Activated T-helper 2 cell treated with anti-CD3 and anti-CD28 coated beads, Interferon-gamma antibody, Interleukin-2, Interleukin-4, amounts not matched to agents 10 μg/mL and 5 μg/mL and 100 μg/mL, durations not matched to agents 14 hours and 24 hours and 36 hours (primary cell): ENCODE measurements at regions not wholly inside any gene's neighbourhood (a gene's known extent, or its start where the extent isn't known, plus 50 kb on each side); places are given as distances from the start of the nearest gene placed in this dataset.
"Not testable (repeated sequence)": the region's sequence is repeated elsewhere in the genome, so short reads cannot be mapped to it uniquely, and the experiment has no call there.

Experiments
- DNase-seq: peaks from one replicate; pipeline ENCODE4 v3.0.0; 2021; ENCODE audit warnings: low spot score
- H3K27ac Mint-ChIP-seq: one replicate; pipeline ENCODE4 v1.8.0; 2021; ENCODE audit warnings: mixed read lengths
- H3K27me3 Mint-ChIP-seq: one replicate; pipeline ENCODE4 v1.8.0; 2021; ENCODE audit warnings: low read depth, mixed read lengths
- H3K36me3 Mint-ChIP-seq: one replicate; pipeline ENCODE4 v1.8.0; 2021; ENCODE audit warnings: low read depth, mixed read lengths
- H3K4me1 Mint-ChIP-seq: one replicate; pipeline ENCODE4 v1.8.0; 2021; ENCODE audit warnings: low read depth, mixed read lengths
- H3K4me3 Mint-ChIP-seq: one replicate; pipeline ENCODE4 v1.8.0; 2021; ENCODE audit warnings: low read depth, mild to moderate bottlenecking, moderate library complexity, mixed read lengths
- H3K9me3 Mint-ChIP-seq: one replicate; pipeline ENCODE4 v1.8.0; 2021; ENCODE audit warnings: mixed read lengths
- intact Hi-C: fragments of 100-400 bp; cut with micrococcal nuclease; formaldehyde crosslinking; loops from one replicate; pipeline ENCODE4 v1.15.1; 2023

DNA sequence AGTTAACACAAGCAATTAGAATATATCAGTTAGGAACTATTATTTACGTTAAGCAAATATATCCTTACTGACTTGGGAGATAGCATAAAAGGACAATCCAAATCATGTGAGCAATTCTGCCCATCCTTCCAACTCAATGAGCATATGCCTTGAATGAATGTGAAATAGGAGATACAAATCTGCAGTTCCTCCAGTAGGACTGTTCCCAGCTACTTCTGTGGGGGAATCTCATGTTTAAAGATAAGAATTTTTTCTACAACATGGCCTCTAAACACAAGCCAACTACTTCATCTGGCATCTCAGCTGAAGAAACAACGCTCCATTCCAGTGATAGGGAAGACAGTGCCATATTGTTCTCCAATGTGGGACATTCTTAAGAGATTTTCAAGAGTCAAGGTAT lies 110.7 kb upstream of the NIPBL start:
- no peak overlapping the region for H3K27ac Mint-ChIP-seq
- no peaks in the 10 kb centered on the region for H3K9me3 Mint-ChIP-seq
- DNase-seq, result no peak
- H3K4me3 Mint-ChIP-seq, result no peak overlapping the region
- intact Hi-C loops, result no loop called here
- H3K36me3 Mint-ChIP-seq, result no peaks in the 10 kb centered on the region
- H3K27me3 Mint-ChIP-seq, result peaks cover 14% of the 10 kb centered on the region
- H3K4me1 Mint-ChIP-seq, result no peaks in the 10 kb centered on the region

DNA sequence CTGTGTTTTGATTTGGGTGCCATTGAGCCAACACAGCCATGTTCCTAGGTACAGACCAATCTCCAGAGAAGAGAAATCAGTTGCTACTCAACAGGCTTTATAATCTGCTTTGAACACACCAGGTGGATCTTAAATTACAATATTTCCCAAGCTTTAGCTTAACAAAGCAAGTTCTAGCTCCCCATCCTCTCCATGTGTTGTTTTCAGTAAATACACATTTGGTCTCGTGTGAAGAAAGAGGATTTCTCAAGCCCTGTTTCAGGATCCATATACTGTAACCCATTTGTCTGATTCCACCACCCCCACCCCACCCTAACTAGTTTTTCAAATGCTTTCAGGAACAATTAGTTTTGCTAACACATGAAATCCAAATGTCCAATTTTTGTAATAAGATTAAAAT lies 109.6 kb upstream of the NIPBL start:
- H3K4me3 Mint-ChIP-seq, result no peak overlapping the region
- peaks cover 16% of the 10 kb centered on the region for H3K27me3 Mint-ChIP-seq
- H3K4me1 Mint-ChIP-seq, result no peaks in the 10 kb centered on the region
- no peaks in the 10 kb centered on the region for H3K9me3 Mint-ChIP-seq
- intact Hi-C loops, result no loop called here
- DNase-seq, result no peak
- no peak overlapping the region for H3K27ac Mint-ChIP-seq
- H3K36me3 Mint-ChIP-seq, result no peaks in the 10 kb centered on the region

DNA sequence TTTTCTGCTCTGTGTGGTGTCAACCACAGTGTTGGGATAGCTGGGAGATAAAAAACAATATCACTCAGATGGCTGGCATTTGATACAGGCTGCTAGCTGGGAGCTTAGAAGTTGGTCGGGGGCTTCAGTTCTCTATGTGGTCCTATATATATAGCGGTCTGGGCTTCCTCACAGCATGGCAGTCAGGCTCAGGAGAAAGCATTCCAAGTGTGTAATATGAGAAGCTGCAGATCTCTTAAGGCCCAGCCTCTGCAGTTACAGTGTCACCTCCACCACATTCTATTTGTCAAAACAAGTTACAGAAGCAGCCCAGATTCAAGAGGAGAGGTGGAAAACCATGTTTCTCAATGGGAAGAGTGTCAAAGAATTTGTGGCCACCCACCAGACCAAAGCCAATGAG lies 108.1 kb upstream of the NIPBL start:
- H3K27me3 Mint-ChIP-seq, result peaks cover 12% of the 10 kb centered on the region

DNA sequence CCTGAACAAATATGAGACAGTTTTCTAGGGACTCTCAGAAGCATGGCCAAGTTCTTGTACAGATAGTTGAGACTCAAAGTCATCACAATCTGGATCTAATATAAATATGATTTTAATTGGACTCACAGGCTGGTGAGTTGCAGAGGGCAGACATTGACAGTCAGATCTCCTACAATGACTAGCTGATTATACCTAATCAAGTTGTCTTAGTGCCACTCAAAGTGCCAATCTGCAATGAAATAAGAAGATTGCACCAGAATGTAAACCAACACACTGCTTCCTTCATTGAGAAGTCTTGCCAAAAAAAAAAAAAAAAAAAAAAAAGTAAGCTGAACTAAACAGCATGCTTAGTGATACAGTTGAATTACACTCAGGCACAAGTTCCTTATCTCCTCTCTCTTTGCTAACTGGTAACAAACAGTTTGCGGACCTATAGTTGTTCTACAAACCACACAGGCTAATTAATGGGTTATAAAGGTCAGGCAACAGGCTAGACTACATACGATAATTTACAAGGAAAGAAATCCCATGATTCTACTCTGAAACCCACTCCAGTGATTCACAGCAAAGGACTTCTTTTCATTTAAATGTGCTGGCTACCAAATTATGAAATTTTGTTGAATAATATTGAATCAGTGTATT lies 107.3 kb upstream of the NIPBL start:
- H3K4me3 Mint-ChIP-seq, result no peak overlapping the region
- no peak for DNase-seq
- intact Hi-C loops, result no loop called here
- no peaks in the 10 kb centered on the region for H3K9me3 Mint-ChIP-seq
- H3K36me3 Mint-ChIP-seq, result no peaks in the 10 kb centered on the region
- no peaks in the 10 kb centered on the region for H3K4me1 Mint-ChIP-seq
- H3K27me3 Mint-ChIP-seq, result peaks cover 12% of the 10 kb centered on the region
- H3K27ac Mint-ChIP-seq, result no peak overlapping the region

More for the DNA sequence above, 108.1 kb upstream of the NIPBL start:
- Mint-ChIP-seq H3K9me3 (no peaks in the 10 kb centered on the region), H3K4me3 (no peak overlapping the region), H3K4me1 (no peaks in the 10 kb centered on the region), H3K36me3 (no peaks in the 10 kb centered on the region), H3K27ac (no peak overlapping the region)
- DNase-seq, result no peak
- intact Hi-C loops, result no loop called here

DNA sequence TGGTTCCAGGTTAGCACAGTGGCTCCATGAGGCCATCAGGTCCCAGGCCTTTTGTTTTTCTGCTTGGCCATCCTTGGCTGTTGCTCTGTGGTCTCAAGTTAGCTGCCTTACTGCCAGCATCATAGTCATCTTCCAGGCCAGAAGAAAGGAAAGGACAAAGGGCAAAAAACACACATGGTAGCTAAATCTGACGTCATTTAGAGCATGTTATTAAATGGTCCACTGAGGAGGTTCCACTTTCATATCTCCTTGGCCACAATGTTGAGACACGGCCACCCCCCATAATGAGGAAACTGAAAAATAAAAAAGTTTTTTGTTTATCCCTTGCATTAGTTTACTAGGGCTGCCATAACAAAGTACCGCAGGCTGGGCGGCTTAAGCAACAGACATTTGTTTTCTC lies 106.4 kb upstream of the NIPBL start:
- H3K27ac Mint-ChIP-seq, result no peak overlapping the region
- H3K4me3 Mint-ChIP-seq, result no peak overlapping the region
- DNase-seq, result no peak
- no peaks in the 10 kb centered on the region for H3K36me3 Mint-ChIP-seq
- no peaks in the 10 kb centered on the region for H3K9me3 Mint-ChIP-seq
- peaks cover 12% of the 10 kb centered on the region for H3K27me3 Mint-ChIP-seq
- intact Hi-C loops, result no loop called here
- H3K4me1 Mint-ChIP-seq, result no peaks in the 10 kb centered on the region

DNA sequence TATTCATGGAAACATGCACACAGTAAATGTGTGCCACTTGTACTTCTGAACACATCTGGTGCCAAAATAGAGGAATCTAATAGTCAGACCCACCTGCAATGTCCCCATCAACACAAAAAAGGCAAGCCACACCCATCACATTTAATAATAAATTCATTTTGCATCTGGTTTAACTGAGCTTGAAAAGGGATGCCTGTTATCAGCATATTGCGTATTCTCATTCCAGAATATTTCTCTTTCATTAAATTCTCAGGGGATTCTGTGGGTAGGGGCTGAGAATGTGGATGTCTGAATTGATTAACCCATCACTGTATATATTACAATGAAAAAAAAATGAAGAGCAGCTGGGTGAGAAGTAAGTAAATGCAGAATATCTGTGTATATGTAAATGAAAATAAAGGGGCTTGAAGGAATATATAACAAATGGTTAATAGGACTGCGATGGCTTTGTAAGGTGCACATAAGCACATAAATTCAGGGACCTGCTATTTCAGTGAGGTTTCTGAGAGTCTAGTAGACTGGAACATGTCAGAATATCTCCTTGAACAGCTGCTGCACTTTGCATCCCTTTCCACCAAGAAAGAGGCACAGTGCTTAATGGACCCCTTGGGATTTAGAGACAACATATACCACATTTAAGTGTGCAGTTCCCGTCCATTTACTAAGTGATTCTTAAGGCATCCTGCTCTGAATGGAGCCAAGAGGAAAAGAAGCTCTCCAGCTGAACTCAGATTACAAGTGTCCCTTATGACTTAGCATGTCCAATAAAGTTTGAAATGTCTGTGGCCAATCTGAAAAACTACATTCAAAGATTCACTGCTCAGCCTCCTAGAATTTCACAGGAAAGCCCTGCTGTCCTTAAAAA lies 104.1 kb upstream of the NIPBL start:
- Mint-ChIP-seq H3K36me3 (no peaks in the 10 kb centered on the region), H3K4me1 (no peaks in the 10 kb centered on the region), H3K9me3 (no peaks in the 10 kb centered on the region), H3K27ac (no peak overlapping the region), H3K4me3 (no peak overlapping the region), H3K27me3 (peaks cover 6% of the 10 kb centered on the region)
- no peak for DNase-seq
- intact Hi-C loops, result no loop called here

DNA sequence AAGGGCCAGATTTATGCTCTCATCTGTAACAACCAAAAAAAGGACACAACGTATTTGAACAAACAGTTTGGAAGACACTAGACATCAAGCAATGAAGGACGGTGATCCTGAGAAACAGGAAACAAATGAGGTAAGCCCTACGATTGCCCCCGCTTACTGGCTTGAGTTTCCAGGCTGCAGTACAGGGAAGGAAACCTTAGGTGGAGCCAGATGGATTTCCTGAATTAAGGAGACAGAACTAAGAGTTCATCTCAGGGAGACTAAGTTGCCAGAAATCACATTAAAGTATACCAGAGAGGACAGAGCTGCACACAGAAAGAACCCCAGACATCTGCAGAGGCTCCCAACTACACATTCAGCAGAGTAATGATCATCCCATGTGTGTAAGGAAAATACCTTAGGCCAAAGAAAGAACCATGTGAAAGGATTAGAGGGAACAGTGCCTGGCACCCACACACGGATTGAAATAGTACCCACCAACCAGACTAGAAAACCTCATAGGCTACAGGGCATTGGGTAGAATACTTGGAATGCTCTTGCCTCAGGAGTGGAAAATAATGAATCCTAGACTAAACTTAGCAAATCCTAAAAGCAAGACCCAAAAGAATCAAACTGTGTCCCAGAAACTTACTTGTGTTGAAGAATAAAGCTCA lies 99.3 kb upstream of the NIPBL start:
- H3K4me3 Mint-ChIP-seq, result no peak overlapping the region
- H3K27ac Mint-ChIP-seq, result no peak overlapping the region
- intact Hi-C loops, result no loop called here
- H3K36me3 Mint-ChIP-seq, result no peaks in the 10 kb centered on the region
- H3K4me1 Mint-ChIP-seq, result no peaks in the 10 kb centered on the region
- H3K9me3 Mint-ChIP-seq, result no peaks in the 10 kb centered on the region
- no peak for DNase-seq
- no peaks in the 10 kb centered on the region for H3K27me3 Mint-ChIP-seq

DNA sequence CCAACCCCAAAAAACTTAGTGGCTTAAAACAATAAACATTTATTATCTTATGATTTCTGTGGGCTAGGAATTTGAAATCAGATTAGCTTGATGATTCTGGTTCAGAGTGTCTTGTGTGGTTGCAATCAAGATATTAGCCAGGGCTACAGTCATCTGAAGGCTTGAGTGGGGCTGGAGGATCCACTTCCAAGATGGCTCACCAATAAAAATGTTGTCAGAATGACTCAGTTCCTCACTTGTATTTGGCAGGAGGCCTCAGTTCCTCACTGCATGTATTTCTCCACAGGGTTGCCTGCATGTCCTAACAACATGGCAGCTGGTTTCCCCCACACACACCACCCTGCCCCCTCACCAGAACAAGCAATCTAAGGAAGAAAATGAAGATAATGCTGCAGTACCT lies 98.2 kb upstream of the NIPBL start:
- Mint-ChIP-seq H3K36me3 (no peaks in the 10 kb centered on the region), H3K4me1 (no peaks in the 10 kb centered on the region), H3K4me3 (no peak overlapping the region), H3K27ac (no peak overlapping the region), H3K27me3 (no peaks in the 10 kb centered on the region), H3K9me3 (no peaks in the 10 kb centered on the region)
- no peak for DNase-seq
- intact Hi-C loops, result no loop called here

DNA sequence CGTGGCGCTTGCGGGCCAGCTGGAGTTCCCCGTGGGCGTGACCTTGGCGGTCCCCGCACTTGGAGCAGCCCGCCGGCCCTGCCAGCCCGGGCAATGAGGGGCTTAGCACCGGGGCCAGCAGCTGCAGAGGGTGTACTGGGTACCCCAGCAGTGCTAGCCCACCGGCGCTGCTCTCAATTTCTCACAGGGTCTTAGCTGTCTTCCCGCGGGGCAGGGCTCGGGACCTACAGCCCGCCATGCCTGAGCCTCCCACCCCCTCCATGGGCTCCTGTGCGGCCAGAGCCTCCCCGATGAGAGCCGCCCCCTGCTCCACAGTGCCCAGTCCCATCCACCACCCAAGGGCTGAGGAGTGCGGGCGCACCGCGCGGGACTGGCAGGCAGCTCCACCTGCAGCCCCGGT lies 94.0 kb upstream of the NIPBL start:
- H3K4me3 Mint-ChIP-seq, H3K27ac Mint-ChIP-seq, intact Hi-C loops, H3K27me3 Mint-ChIP-seq, H3K36me3 Mint-ChIP-seq, H3K9me3 Mint-ChIP-seq, H3K4me1 Mint-ChIP-seq, DNase-seq: not testable (repeated sequence)

DNA sequence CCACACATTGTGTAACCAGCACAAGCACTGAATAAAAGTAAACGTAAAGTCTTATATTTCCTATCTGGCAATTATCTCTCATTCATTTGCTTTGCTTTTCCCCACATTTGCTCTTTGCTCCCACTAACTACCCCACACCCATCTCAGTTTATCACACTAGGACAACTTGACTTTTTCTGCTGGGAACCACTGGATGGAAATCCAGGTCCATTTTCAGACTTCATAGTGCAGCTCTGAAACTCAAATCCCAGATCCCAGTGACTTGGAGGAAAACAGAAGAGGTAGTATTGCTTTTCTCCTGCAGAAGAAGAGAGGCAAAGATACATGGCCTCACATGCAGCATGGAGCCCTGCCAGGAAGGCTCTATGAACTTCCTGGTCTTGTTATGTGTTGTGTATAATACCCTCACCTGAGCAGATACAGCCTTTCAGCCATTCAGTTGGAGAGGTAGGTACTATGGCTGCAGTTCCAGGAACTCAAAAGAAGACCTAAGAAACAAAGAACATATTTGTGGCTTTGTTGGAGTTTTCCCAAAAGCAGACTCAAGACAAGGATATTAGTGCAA lies 90.0 kb upstream of the NIPBL start:
- peaks cover 2% of the 10 kb centered on the region for H3K27me3 Mint-ChIP-seq
- no peaks in the 10 kb centered on the region for H3K9me3 Mint-ChIP-seq
- H3K4me1 Mint-ChIP-seq, result no peaks in the 10 kb centered on the region
- H3K27ac Mint-ChIP-seq, result no peak overlapping the region
- no peak for DNase-seq
- H3K4me3 Mint-ChIP-seq, result no peak overlapping the region
- intact Hi-C loops, result no loop called here
- no peaks in the 10 kb centered on the region for H3K36me3 Mint-ChIP-seq

DNA sequence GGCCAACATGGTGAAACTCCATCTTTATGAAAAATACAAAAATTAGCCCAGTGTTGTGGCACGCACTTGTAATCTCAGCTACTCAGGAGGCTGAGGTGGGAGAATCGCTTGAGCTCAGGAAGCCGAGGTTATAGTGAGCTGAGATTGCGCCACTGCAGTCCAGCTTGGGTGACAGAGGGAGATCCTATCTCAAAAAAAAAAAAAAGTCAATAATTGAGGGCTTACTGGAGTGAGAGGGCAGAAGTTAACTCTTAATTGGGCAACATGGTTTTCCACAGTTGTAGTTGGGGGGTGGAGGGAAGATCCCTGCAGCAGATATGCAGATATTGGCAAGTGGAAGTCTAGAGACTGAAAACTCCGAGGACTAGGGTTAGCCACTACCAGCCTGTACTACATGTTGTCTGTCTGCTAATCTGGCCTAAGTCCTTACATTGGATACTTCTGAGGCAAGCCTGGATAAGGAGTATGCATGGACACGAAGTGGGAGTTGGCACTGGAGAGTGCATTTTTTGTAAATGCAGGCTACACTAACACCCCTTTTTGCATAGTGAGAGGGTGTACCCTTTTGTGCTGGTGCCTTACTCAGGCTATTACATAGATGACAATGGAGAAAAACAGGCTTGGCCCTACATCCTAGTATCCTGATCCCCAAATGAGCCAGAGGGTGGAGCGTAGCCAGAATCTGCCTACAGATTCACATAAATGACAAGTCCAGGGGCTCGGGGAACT lies 89.0 kb upstream of the NIPBL start:
- no peak for DNase-seq

DNA sequence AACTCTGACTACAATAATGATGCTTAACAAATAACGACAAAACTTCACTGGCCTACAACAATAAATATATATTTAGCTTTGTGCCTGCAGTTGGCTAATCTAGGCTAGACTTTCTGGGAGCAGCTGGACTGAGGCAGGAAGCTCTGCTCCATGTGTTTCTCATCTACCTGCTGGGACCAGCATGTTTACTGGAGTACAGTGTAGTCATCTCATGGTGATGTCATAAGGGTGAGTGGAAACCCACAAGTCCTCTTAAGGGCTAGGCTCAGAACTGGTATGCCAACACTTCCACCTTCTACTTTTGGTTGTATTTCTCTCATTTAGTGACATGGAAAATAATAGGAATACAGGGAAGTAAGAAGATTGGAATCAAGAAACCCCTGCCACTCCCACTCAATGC lies 85.7 kb upstream of the NIPBL start:
- no peaks in the 10 kb centered on the region for H3K36me3 Mint-ChIP-seq
- H3K9me3 Mint-ChIP-seq, result no peaks in the 10 kb centered on the region
- H3K4me3 Mint-ChIP-seq, result no peak overlapping the region
- peaks cover 5% of the 10 kb centered on the region for H3K27me3 Mint-ChIP-seq
- no peaks in the 10 kb centered on the region for H3K4me1 Mint-ChIP-seq
- no peak for DNase-seq
- intact Hi-C loops, result no loop called here
- H3K27ac Mint-ChIP-seq, result no peak overlapping the region

More for the DNA sequence above, 89.0 kb upstream of the NIPBL start:
- peaks cover 2% of the 10 kb centered on the region for H3K27me3 Mint-ChIP-seq
- H3K27ac Mint-ChIP-seq, result no peak overlapping the region
- H3K9me3 Mint-ChIP-seq, result no peaks in the 10 kb centered on the region
- intact Hi-C loops, result no loop called here
- no peaks in the 10 kb centered on the region for H3K4me1 Mint-ChIP-seq
- no peaks in the 10 kb centered on the region for H3K36me3 Mint-ChIP-seq
- H3K4me3 Mint-ChIP-seq, result no peak overlapping the region
